ENCODE measurements at regions not wholly inside any gene's neighbourhood (a gene's known extent, or its start where the extent isn't known, plus 50 kb on each side); places are given as distances from the start of the nearest gene placed in this dataset.

DNA sequence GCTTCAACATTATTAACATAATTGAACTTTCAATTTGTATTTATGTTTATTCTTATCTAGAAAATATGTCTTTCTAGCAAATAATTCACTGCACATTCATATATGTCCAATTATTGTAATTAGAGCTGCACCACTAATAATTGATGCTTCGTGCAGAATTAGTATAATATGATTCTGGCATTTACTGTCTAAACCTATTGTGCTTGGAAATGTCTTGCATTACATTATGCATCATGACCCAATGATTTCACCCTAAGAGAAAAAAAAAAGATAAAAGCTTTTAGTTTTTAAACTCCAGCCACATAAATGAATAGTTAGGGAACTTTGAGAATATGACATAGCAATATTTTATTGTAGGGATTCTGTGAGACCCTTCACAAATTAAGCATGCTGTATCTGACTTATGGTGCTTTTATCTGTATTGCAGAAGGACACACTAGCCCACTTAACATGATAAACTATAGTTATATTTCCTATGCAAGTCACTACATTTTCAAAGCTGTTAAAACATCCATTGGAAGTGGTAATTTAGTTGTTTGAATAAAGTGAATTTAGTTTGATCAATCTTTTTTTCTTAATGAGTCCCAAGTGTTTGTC is 1609.1 kb downstream of the REEP3 start:
- TF ChIP-seq, protein P1, sequence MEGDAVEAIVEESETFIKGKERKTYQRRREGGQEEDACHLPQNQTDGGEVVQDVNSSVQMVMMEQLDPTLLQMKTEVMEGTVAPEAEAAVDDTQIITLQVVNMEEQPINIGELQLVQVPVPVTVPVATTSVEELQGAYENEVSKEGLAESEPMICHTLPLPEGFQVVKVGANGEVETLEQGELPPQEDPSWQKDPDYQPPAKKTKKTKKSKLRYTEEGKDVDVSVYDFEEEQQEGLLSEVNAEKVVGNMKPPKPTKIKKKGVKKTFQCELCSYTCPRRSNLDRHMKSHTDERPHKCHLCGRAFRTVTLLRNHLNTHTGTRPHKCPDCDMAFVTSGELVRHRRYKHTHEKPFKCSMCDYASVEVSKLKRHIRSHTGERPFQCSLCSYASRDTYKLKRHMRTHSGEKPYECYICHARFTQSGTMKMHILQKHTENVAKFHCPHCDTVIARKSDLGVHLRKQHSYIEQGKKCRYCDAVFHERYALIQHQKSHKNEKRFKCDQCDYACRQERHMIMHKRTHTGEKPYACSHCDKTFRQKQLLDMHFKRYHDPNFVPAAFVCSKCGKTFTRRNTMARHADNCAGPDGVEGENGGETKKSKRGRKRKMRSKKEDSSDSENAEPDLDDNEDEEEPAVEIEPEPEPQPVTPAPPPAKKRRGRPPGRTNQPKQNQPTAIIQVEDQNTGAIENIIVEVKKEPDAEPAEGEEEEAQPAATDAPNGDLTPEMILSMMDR (IDR thresholded peaks at IDR 0.05; ENCODE audit: extremely low read depth, missing control alignments), result no peak
- no peak for DNase-seq (ENCODE audit: low spot score)

DNA sequence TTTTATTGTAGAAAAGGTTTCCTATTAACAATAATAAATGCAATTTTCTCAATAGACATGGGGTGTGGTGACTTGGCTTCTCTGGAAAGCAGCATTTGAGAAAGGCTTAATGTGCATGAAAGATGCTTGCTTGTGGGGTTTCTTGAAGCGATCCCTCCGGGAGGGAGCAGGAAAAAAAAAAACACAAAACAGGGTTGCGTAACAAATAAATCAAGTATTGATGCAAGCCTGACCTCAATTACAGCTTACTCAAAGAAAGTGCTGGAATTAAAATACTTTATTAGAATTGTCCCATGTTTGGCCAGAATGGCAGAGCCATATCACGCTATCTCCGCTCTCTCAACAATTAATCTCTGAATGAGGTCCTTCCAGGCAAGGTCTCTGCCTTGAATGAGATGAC is 1612.5 kb downstream of the REEP3 start:
- no peak for DNase-seq (ENCODE audit: low spot score)
- TF ChIP-seq, protein P1 (IDR thresholded peaks at IDR 0.05; ENCODE audit: extremely low read depth, missing control alignments), result no peak

DNA sequence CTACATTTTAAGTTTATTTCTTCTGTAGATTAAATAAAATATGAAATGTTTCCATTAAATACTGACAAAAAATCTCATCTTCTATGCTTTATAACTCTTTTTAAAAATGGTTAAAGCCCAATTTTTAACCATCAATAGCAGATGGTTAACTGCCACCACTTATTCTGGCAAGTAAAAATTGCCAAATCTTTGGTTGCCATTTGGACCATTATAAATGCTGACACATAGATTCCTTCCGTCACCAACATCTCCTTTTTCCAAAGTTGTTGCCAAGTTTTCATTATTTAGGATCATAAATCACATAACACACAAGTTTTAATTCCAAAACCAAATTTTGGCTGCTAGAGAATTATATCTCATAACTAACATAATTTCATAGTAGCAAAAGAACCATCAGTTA is 1614.3 kb downstream of the REEP3 start:
- TF ChIP-seq, protein P1 (IDR thresholded peaks at IDR 0.05; ENCODE audit: extremely low read depth, missing control alignments), result no peak
- no peak for DNase-seq (ENCODE audit: low spot score)

DNA sequence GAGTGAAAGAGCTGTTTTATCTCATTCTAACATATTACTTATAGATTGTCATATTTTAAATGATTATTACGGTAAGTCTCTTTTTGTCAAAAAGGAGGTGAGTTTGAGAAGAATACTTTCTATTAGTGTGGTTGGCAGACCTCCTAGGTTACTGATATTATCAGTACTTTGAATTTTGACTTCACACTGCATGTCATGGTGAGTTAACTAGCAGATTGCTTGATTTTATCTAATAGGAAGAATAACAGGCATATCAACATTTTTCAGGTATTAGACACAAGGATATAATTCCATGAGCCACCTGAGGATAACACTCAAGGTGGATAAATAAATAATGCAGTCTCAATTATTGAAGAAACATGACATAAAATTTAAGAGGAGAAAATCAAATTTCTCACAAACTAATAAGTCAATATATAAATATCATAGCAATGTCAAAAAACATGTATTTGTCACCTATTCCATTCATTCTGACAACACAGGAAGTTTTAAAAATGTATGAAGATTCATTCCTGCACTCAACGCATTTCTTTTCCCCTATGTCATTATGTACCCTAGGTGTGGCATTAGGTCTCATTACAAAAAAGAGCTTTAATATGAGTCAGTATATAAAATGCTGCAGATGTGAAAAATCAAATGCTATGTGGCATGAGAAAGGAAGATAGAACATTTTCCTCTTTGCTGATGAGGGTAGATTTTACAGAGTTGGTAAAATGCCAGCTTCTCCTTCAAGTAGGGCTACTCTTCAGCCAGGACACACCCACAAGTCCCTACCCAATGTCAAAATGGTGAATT is 1621.6 kb downstream of the REEP3 start:
- no peak for DNase-seq (ENCODE audit: low spot score)
- TF ChIP-seq, protein P1 (IDR thresholded peaks at IDR 0.05; ENCODE audit: extremely low read depth, missing control alignments), result no peak

DNA sequence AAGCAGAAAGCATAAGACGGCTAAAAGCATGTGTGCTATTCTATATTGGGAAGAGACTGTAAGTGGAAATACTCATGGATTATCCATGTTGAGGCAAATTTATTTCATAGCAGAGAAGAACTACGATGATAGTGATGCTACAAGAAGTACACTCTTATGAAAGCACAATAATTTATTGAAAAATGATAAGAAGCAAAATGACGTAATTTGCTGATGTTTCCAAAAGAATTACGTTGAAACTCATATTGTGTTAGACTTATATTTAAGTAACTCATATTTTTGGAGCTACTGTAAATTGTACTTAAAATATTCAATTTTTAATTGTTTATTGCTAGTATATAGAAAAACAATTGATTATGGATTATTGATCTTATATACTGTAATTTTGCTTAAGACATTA is 1622.5 kb downstream of the REEP3 start:
- DNase-seq (ENCODE audit: low spot score), result no peak
- TF ChIP-seq, protein P1 (IDR thresholded peaks at IDR 0.05; ENCODE audit: extremely low read depth, missing control alignments), result no peak

DNA sequence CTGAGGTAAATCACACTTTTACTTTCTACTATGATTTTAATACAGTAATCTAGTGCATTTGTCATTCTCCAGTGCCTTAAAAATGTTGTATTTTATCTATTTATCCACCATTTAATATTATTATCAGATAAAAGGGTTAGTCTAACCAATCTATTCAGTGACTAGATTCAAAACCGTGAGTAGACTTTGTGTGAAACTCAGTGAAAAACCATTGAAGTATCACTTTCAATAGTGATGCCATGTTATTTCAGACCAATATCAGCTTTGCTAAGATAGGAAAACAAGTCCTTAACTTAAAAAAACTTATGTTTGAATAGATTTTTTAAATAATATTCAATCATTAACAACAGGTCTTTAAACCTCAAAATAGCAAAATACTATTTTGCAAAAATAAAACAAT is 1628.7 kb downstream of the REEP3 start:
- no peak for DNase-seq (ENCODE audit: low spot score)
- TF ChIP-seq, protein P1 (IDR thresholded peaks at IDR 0.05; ENCODE audit: extremely low read depth, missing control alignments), result no peak

DNA sequence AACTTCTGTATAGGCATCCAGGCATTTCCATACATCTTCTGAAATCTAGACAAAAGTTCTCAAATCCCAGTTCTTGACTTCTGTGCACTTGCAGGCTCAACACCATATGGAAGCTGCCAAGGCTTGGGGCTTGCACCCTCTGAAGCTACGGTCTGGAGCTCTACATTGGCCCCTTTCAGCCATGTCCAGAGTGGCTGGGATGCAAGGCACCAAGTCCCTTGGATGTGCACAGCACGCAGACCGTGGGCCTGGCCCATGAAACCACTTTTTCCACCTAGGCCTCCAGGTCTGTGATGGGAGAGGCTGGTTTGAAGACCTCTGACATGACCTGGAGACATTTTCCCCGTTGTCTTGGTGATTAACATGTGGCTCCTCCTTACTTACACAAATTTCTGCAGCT is 1645.1 kb downstream of the REEP3 start:
- TF ChIP-seq, protein P1 (IDR thresholded peaks at IDR 0.05; ENCODE audit: extremely low read depth, missing control alignments), result no peak
- DNase-seq (ENCODE audit: low spot score), result no peak

All from GM20000 (cell line).